ENCODE measurements at regions not wholly inside any gene's neighbourhood (a gene's known extent, or its start where the extent isn't known, plus 50 kb on each side); places are given as distances from the start of the nearest gene placed in this dataset.

- TF ChIP-seq CTCF (IDR thresholded peaks at IDR 0.05; ENCODE audit: low read depth, low read length, missing input control) (no peak), NR2F2 (IDR thresholded peaks at IDR 0.05) (no peak), YY1 (IDR thresholded peaks at IDR 0.05) (no peak), ATF3 (IDR thresholded peaks at IDR 0.05) (no peak), REST (IDR thresholded peaks at IDR 0.05) (no peak), TAF1 (conservative IDR thresholded peaks at IDR 0.05) (no peak), MAX (IDR thresholded peaks at IDR 0.05) (no peak)
Observed at GRCh38 chr1:224864006-224864405, 65.5 kb upstream of the DNAH14 start.

Measured in liver (tissue), 3 donors.